Endothelial cell of umbilical vein (primary cell): ENCODE measurements at regions not wholly inside any gene's neighbourhood (a gene's known extent, or its start where the extent isn't known, plus 50 kb on each side); places are given as distances from the start of the nearest gene placed in this dataset.
A peak's percentile ranks its signal among the peaks of the same experiment; 100 is the strongest.

Experiments used
- BruUV-seq: library from RNA; stranded (reverse); fragments of 400-500 nt; replicated peaks from 2 replicates; lab custom pipeline; 2021; lab: Mats Ljungman, UMichigan
- CTCF ChIA-PET: fragments of 300-600, 350-600 bp; sonication (Branson Sonifier 250); formaldehyde crosslinking; loops from one replicate; lab custom pipeline; 2021; ENCODE audit warnings: antibody characterized with exemption, inconsistent platforms; lab: Charles Lee
- POLR2A ChIA-PET: fragments of 300-600, 350-600 bp; sonication (Branson Sonifier 250); formaldehyde crosslinking; loops from one replicate; lab custom pipeline; 2021; ENCODE audit warnings: antibody characterized with exemption, inconsistent platforms; lab: Charles Lee
- DNase-seq: peaks from one replicate; pipeline ENCODE4 v3.0.0-alpha.2; 2011; ENCODE audit warnings: low read depth, low spot score
- FAIRE-seq: peaks from 2 replicates; lab custom pipeline; 2011; peaks lifted over from hg19 to GRCh38; lab: Jason Lieb, UNC
- H2AFZ ChIP-seq: 2 replicates; pipeline ENCODE4 v1.6.0; 2012; ENCODE audit warnings: low read depth, low read length, control low read depth, inconsistent platforms
- H3K27ac ChIP-seq: 2 replicates; pipeline ENCODE4 v1.5.1; 2011; ENCODE audit warnings: low read depth, mild to moderate bottlenecking, control low read depth, low read length, moderate library complexity; ENCODE audit not compliant: insufficient read depth
- H3K27me3 ChIP-seq, 2 experiments: 2 replicates each; pipeline versions ENCODE4 v1.6.0 to v1.6.1; 2011; ENCODE audit warnings: low read length in 2 of 2, mixed read lengths in 1 of 2; ENCODE audit not compliant: control insufficient read depth in 2 of 2, insufficient read depth in 2 of 2
- H3K36me3 ChIP-seq, 2 experiments: 2 replicates in 1 of 2; 3 replicates in 1 of 2; pipeline ENCODE4 v1.5.1; 2011; ENCODE audit warnings: low read length in 2 of 2, mild to moderate bottlenecking in 1 of 2, moderate library complexity in 1 of 2; ENCODE audit not compliant: control insufficient read depth in 2 of 2, insufficient read depth in 2 of 2; ENCODE audit errors: extremely low read depth in 1 of 2
- H3K4me1 ChIP-seq: 3 replicates; pipeline ENCODE4 v1.5.1; 2011; ENCODE audit warnings: mild to moderate bottlenecking, low read length; ENCODE audit not compliant: control insufficient read depth, insufficient read depth; ENCODE audit errors: extremely low read depth
- H3K4me2 ChIP-seq: 2 replicates; pipeline ENCODE4 v1.6.1; 2011; ENCODE audit warnings: low read length, control low read depth, mixed read lengths; ENCODE audit not compliant: insufficient read depth
- H3K4me3 ChIP-seq, 3 experiments: fragments of 200-600 bp in 1 of 3; sonication (generic), shearing (Covaris generic) in 1 of 3; replicated peaks in 1 of 3; 2 replicates each; pipeline ENCODE4 v1.5.1; 2011 to 2016; ENCODE audit warnings: control low read depth in 3 of 3, low read length in 3 of 3, mild to moderate bottlenecking in 2 of 3, inconsistent platforms in 1 of 3, low read depth in 1 of 3, moderate library complexity in 1 of 3; ENCODE audit not compliant: insufficient read depth in 1 of 3
- H3K79me2 ChIP-seq: 2 replicates; pipeline ENCODE4 v1.6.0; 2012; ENCODE audit warnings: low read length, inconsistent platforms; ENCODE audit not compliant: control insufficient read depth, insufficient read depth
- H3K9ac ChIP-seq: replicated peaks from 2 replicates; pipeline ENCODE3; 2011; ENCODE audit warnings: low read length, control low read depth; ENCODE audit not compliant: insufficient read depth; ENCODE audit errors: extremely low read depth
- H3K9me1 ChIP-seq: replicated peaks from 3 replicates; pipeline ENCODE4 v1.6.0; 2011; ENCODE audit warnings: mild to moderate bottlenecking, low read length; ENCODE audit not compliant: control insufficient read depth, insufficient read depth; ENCODE audit errors: extremely low read depth
- H3K9me3 ChIP-seq: replicated peaks from 2 replicates; pipeline ENCODE4 v1.5.1; 2012; ENCODE audit warnings: low read length, inconsistent platforms; ENCODE audit not compliant: control insufficient read depth, insufficient read depth
- H4K20me1 ChIP-seq: replicated peaks from 2 replicates; pipeline ENCODE3; 2011; ENCODE audit warnings: mild to moderate bottlenecking, low read length; ENCODE audit not compliant: control insufficient read depth, insufficient read depth; ENCODE audit errors: extremely low read depth
- EZH2 ChIP-seq: IDR thresholded peaks from 2 replicates; pipeline ENCODE4 v1.6.1; 2012; ENCODE audit warnings: borderline replicate concordance, low read depth, mild to moderate bottlenecking, moderate library complexity, low read length, inconsistent platforms; ENCODE audit not compliant: severe bottlenecking
- FOS ChIP-seq: IDR thresholded peaks from 2 replicates; pipeline ENCODE4 v1.6.1; 2011; ENCODE audit warnings: mild to moderate bottlenecking, low read length, moderate library complexity, borderline replicate concordance; ENCODE audit not compliant: insufficient read depth
- GATA2 ChIP-seq: IDR thresholded peaks from 2 replicates; pipeline ENCODE4 v1.7.0; 2011; ENCODE audit warnings: low read depth, mild to moderate bottlenecking, moderate library complexity, mixed read lengths, low read length; ENCODE audit not compliant: insufficient read length, insufficient read depth
- JUN ChIP-seq: IDR thresholded peaks from 2 replicates; pipeline ENCODE4 v1.6.1; 2011; ENCODE audit warnings: borderline replicate concordance, low read depth; ENCODE audit not compliant: insufficient read length, insufficient read depth
- MYC ChIP-seq: IDR thresholded peaks from one replicate; pipeline ENCODE4 v1.6.1; 2011; ENCODE audit warnings: mild to moderate bottlenecking, low read depth, low read length
- POLR2A ChIP-seq: IDR thresholded peaks from 2 replicates; pipeline ENCODE4 v1.6.1; 2012; ENCODE audit warnings: low read depth, mild to moderate bottlenecking, control low read depth, low read length
- POLR2AphosphoS5 ChIP-seq: IDR thresholded peaks from 2 replicates; pipeline ENCODE4 v1.6.1; 2012; ENCODE audit warnings: low read depth, mild to moderate bottlenecking, control low read depth, low read length, moderate library complexity; ENCODE audit not compliant: insufficient read depth
- dilution Hi-C: fragments of 300-500 bp; cut with MboI; formaldehyde crosslinking; loops from one replicate; pipeline ENCODE4 v1.15.0; 2019; ENCODE audit warnings: low sequenced_read_pairs; ENCODE audit not compliant: extremely low pct_ligation_motif_present
- intact Hi-C: fragments of 100-400 bp; cut with micrococcal nuclease; formaldehyde crosslinking; loops from one replicate; pipeline ENCODE4 v1.10.0; 2022
- TF ChIP-seq, protein P1 (sequence below): IDR thresholded peaks from 2 replicates; pipeline ENCODE4 v1.6.1; 2011; ENCODE audit not compliant: insufficient read depth, insufficient read length
- TF ChIP-seq, protein P2 (sequence below), 2 donors: IDR thresholded peaks; 1 replicate in 1 of 2; 2 replicates in 1 of 2; pipeline ENCODE4 v1.5.1; 2011; ENCODE audit warnings: low read length in 2 of 2, mild to moderate bottlenecking in 2 of 2, moderate library complexity in 2 of 2, control low read depth in 1 of 2, inconsistent platforms in 1 of 2, low read depth in 1 of 2; ENCODE audit not compliant: insufficient read depth in 1 of 2; ENCODE audit errors: extremely low read depth in 1 of 2

DNA sequence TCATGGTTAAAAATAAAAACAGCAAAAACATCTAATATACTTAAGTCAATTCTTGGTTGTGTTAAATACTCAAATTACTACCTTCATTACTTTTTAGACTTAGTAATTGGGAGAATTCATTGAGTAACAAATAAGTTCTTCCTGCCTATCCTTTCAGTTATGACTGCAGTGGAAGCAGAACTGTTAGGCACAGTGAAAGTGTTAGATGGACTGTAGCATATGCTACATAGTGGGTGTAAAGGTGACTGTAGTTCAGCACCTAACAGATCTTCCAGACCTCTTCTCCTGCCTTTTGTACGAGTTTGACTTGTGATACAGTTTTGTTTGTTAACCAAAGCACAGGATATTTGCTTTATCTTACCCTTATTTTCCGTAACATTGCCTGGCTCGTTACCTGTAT lies 143.4 kb downstream of the KDM5D start:
- H3K9me1 ChIP-seq = no peaks in the 10 kb centered on the region
- ChIA-PET POLR2A (no interaction called here), CTCF (no interaction called here)
- no peak overlapping the region for H2AFZ ChIP-seq
- no peaks in the 10 kb centered on the region for H4K20me1 ChIP-seq
- no peak overlapping the region for H3K9ac ChIP-seq
- no peaks in the 10 kb centered on the region for H3K36me3 ChIP-seq
- TF ChIP-seq, protein P1, sequence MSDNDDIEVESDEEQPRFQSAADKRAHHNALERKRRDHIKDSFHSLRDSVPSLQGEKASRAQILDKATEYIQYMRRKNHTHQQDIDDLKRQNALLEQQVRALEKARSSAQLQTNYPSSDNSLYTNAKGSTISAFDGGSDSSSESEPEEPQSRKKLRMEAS = no peak
- no peak for TF ChIP-seq GATA2
- TF ChIP-seq FOS = no peak
- no peak for TF ChIP-seq POLR2A
- no peak for TF ChIP-seq POLR2AphosphoS5
- TF ChIP-seq EZH2 = no peak
- TF ChIP-seq JUN = no peak
- no peak for TF ChIP-seq MYC
- TF ChIP-seq, protein P2, sequence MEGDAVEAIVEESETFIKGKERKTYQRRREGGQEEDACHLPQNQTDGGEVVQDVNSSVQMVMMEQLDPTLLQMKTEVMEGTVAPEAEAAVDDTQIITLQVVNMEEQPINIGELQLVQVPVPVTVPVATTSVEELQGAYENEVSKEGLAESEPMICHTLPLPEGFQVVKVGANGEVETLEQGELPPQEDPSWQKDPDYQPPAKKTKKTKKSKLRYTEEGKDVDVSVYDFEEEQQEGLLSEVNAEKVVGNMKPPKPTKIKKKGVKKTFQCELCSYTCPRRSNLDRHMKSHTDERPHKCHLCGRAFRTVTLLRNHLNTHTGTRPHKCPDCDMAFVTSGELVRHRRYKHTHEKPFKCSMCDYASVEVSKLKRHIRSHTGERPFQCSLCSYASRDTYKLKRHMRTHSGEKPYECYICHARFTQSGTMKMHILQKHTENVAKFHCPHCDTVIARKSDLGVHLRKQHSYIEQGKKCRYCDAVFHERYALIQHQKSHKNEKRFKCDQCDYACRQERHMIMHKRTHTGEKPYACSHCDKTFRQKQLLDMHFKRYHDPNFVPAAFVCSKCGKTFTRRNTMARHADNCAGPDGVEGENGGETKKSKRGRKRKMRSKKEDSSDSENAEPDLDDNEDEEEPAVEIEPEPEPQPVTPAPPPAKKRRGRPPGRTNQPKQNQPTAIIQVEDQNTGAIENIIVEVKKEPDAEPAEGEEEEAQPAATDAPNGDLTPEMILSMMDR (IDR thresholded peaks at IDR 0.05; ENCODE audit: extremely low read depth in 1 of 2, insufficient read depth in 1 of 2, low read depth in 1 of 2, low read length in 2 of 2) = no peak
- no peak for FAIRE-seq
- peak overlapping the region; percentile 74 for H3K4me2 ChIP-seq
- no peaks in the 10 kb centered on the region for H3K79me2 ChIP-seq
- DNase-seq = no peak
- H3K4me3 ChIP-seq = no peak overlapping the region
- no peaks in the 10 kb centered on the region for H3K9me3 ChIP-seq
- dilution Hi-C loops (no loop called here), intact Hi-C loops (loop anchor here (5.0 kb wide), 2 partner anchors 141 to 976 kb away; partner anchors contain the start of genes EIF1AY and KDM5D)
- H3K4me1 ChIP-seq = peaks cover 6% of the 10 kb centered on the region
- H3K27me3 ChIP-seq = no peaks in the 10 kb centered on the region
- no TSS peak for BruUV-seq
- peak overlapping the region; percentile 57 for H3K27ac ChIP-seq
